ENCODE measurements at regions not wholly inside any gene's neighbourhood (a gene's known extent, or its start where the extent isn't known, plus 50 kb on each side); places are given as distances from the start of the nearest gene placed in this dataset.

DNA sequence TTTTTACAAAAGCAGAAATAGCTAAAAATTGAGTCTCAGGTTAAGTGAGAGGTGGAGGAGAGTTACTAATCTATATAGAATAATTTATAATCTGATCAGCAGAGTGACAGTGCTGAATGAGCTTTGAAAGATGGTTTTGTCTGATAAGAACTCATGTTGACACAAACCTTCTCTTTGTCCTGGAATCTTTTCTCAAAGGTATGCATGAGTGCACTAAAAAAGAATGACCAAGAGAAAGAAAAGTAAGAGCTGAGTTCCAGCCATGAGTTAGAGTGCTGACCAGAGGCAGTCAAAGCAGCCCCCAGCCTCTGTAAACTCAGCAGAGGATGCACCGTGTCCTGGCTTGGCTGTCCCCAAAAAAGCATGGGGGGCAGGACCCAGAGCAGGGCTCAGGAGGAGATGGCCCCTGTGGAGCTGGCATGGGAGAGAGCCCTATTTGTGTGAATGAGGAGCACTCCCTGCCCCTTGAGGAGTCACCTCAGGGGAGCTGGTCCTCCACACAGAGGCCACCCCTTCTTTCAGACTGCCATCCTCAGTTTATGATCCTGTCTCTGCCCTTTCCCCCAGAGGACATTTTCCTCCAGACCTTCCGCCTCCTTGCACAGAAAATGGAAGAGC, 129.8 kb downstream of the SEC23A start:
- ATAC-seq (ENCODE audit: insufficient number of reproducible peaks, low FRiP score, low read depth): no peak
- H3K27me3 ChIP-seq (replicated peaks; ENCODE audit: insufficient read depth): no peaks in the 10 kb centered on the region
- TF ChIP-seq, protein P1, sequence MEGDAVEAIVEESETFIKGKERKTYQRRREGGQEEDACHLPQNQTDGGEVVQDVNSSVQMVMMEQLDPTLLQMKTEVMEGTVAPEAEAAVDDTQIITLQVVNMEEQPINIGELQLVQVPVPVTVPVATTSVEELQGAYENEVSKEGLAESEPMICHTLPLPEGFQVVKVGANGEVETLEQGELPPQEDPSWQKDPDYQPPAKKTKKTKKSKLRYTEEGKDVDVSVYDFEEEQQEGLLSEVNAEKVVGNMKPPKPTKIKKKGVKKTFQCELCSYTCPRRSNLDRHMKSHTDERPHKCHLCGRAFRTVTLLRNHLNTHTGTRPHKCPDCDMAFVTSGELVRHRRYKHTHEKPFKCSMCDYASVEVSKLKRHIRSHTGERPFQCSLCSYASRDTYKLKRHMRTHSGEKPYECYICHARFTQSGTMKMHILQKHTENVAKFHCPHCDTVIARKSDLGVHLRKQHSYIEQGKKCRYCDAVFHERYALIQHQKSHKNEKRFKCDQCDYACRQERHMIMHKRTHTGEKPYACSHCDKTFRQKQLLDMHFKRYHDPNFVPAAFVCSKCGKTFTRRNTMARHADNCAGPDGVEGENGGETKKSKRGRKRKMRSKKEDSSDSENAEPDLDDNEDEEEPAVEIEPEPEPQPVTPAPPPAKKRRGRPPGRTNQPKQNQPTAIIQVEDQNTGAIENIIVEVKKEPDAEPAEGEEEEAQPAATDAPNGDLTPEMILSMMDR (IDR thresholded peaks at IDR 0.05): no peak

DNA sequence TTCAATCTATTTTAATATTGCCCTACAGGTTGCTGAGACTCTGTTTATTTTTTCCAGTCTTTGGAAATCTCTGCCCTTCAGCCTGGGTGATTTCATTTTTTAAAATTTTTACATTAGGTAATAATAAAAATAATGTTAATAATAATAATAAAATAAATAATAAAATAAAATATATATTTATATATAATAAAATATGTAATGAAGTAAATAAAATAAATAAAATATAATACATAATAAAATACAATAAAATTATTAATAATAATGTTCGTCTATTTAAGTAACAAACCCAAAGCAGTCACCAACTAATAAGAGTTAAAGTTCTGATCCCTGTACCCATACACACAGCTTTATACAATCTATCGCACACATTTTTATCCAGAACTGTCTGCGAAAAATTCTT, 130.5 kb downstream of the SEC23A start:
- DNase-seq (ENCODE audit: low spot score): no peak
- ATAC-seq (ENCODE audit: insufficient number of reproducible peaks, low FRiP score, low read depth): no peak
- Histone ChIP-seq H3K9me3 (no peaks in the 10 kb centered on the region), H3K27ac (no peak overlapping the region), H3K27me3 (replicated peaks; ENCODE audit: insufficient read depth) (no peaks in the 10 kb centered on the region), H3K4me1 (ENCODE audit: control insufficient read depth in 1 of 2, low read depth in 2 of 2) (no peaks in the 10 kb centered on the region), H3K4me3 (no peak overlapping the region), H3K36me3 (no peaks in the 10 kb centered on the region)
- TF ChIP-seq, protein P1 (IDR thresholded peaks at IDR 0.05): no peak

More for the DNA sequence above, 129.8 kb downstream of the SEC23A start:
- Histone ChIP-seq H3K9me3 (no peaks in the 10 kb centered on the region), H3K4me3 (no peak overlapping the region), H3K4me1 (ENCODE audit: control insufficient read depth in 1 of 2, low read depth in 2 of 2) (no peaks in the 10 kb centered on the region), H3K36me3 (no peaks in the 10 kb centered on the region), H3K27ac (no peak overlapping the region)
- no peak for DNase-seq (ENCODE audit: low spot score)

DNA sequence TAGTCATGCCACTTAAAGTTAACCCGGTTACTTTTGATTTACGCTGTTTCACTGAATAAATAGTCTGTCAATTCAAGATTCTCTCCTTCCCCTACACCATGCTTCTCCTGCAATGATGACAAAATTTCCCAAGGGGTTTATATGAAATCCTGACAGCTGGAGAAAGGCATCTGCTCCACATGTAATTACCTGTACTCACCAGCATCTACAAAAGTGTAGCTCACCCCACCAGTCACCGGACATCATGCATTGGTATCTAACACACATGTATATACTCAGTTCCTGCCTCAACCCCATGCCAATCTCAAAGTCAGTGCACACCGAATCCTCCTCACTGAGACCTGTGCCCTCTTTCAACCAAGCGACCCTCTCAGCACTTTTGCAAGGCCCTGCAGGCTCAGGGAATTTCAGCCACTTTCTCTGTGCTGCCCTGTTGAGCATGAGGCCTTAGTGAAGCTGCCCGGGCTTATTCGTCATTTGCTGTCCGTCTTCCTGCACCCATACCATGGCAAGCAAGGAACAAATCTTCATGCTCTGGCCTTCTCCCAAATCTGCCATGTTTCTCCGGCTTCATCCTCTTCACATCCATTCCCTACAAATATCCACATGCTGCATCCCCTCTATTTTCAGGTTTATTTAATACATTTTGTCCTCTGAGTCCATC, 131.6 kb downstream of the SEC23A start:
- TF ChIP-seq, protein P1 (IDR thresholded peaks at IDR 0.05): no peak
- DNase-seq (ENCODE audit: low spot score): no peak
- no peak for ATAC-seq (ENCODE audit: insufficient number of reproducible peaks, low FRiP score, low read depth)
- H3K36me3 ChIP-seq: no peaks in the 10 kb centered on the region
- no peaks in the 10 kb centered on the region for H3K27me3 ChIP-seq (replicated peaks; ENCODE audit: insufficient read depth)
- H3K27ac ChIP-seq: no peak overlapping the region
- H3K4me1 ChIP-seq (ENCODE audit: control insufficient read depth in 1 of 2, low read depth in 2 of 2): no peaks in the 10 kb centered on the region
- no peak overlapping the region for H3K4me3 ChIP-seq
- no peaks in the 10 kb centered on the region for H3K9me3 ChIP-seq

DNA sequence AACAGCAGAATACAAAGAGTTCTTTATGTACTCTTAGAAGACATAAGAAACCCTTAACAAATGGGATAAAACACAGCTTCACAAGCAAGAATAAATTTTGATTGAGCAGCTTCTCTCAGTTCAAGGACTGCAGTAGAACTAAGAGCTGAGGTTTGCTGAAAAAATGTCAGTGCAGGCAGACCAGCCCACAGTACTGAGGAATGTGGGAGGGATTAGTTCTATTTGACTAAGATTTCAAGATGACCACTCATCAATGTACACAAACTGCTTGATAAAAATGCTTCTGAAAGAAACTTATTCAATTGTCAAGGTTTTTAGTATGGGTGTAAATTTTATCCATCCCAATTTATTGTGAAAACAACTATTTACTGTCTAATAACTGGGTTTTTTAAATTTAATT, 138.4 kb downstream of the SEC23A start:
- Histone ChIP-seq H3K27ac (no peak overlapping the region), H3K4me3 (no peak overlapping the region), H3K36me3 (no peaks in the 10 kb centered on the region), H3K4me1 (ENCODE audit: control insufficient read depth in 1 of 2, low read depth in 2 of 2) (no peaks in the 10 kb centered on the region), H3K9me3 (no peaks in the 10 kb centered on the region), H3K27me3 (replicated peaks; ENCODE audit: insufficient read depth) (no peaks in the 10 kb centered on the region)
- ATAC-seq (ENCODE audit: insufficient number of reproducible peaks, low FRiP score, low read depth): no peak
- no peak for DNase-seq (ENCODE audit: low spot score)
- TF ChIP-seq, protein P1 (IDR thresholded peaks at IDR 0.05): no peak

DNA sequence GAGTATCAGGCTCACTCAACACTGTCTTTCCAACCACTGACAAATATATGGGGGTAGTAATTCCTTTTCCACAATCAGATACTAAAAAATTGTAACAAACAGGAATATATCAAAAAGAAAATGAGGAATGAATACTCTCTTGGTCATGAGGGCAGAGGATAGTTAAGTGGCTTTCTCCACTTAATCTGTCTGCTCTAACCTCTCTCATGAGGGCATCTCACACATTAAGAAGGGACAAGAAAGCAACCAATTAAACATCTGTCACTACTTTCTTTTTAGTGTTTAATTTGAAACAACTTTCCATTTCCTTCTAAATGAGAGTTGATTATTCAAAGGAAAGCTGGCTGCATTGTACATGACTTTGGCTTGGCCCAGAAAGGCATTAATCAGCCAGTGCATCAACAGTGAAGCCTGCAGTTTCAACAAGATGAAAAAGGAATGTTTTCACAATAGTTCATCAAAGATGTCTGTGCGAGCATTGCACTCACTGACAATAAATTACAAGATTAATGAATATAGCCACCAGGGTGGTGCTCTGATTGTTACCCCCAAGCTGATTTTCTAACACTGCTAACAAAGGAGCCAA, 142.0 kb downstream of the SEC23A start:
- no peak overlapping the region for H3K4me3 ChIP-seq
- no peaks in the 10 kb centered on the region for H3K36me3 ChIP-seq
- TF ChIP-seq, protein P1 (IDR thresholded peaks at IDR 0.05): no peak
- DNase-seq (ENCODE audit: low spot score): no peak
- H3K27ac ChIP-seq: no peak overlapping the region
- no peak for ATAC-seq (ENCODE audit: insufficient number of reproducible peaks, low FRiP score, low read depth)
- no peaks in the 10 kb centered on the region for H3K4me1 ChIP-seq (ENCODE audit: control insufficient read depth in 1 of 2, low read depth in 2 of 2)
- no peaks in the 10 kb centered on the region for H3K27me3 ChIP-seq (replicated peaks; ENCODE audit: insufficient read depth)
- H3K9me3 ChIP-seq: no peaks in the 10 kb centered on the region
